Endothelial cell of umbilical vein (primary cell): ENCODE measurements at regions not wholly inside any gene's neighbourhood (a gene's known extent, or its start where the extent isn't known, plus 50 kb on each side); places are given as distances from the start of the nearest gene placed in this dataset.

Experiments used
- BruUV-seq: library from RNA; stranded (reverse); fragments of 400-500 nt; replicated peaks from 2 replicates; lab custom pipeline; 2021; lab: Mats Ljungman, UMichigan
- CTCF ChIA-PET: fragments of 300-600, 350-600 bp; sonication (Branson Sonifier 250); formaldehyde crosslinking; loops from one replicate; lab custom pipeline; 2021; ENCODE audit warnings: antibody characterized with exemption, inconsistent platforms; lab: Charles Lee
- POLR2A ChIA-PET: fragments of 300-600, 350-600 bp; sonication (Branson Sonifier 250); formaldehyde crosslinking; loops from one replicate; lab custom pipeline; 2021; ENCODE audit warnings: antibody characterized with exemption, inconsistent platforms; lab: Charles Lee
- DNase-seq: peaks from one replicate; pipeline ENCODE4 v3.0.0-alpha.2; 2011; ENCODE audit warnings: low read depth, low spot score
- FAIRE-seq: peaks from 2 replicates; lab custom pipeline; 2011; peaks lifted over from hg19 to GRCh38; lab: Jason Lieb, UNC
- H2AFZ ChIP-seq: 2 replicates; pipeline ENCODE4 v1.6.0; 2012; ENCODE audit warnings: low read depth, low read length, control low read depth, inconsistent platforms
- H3K27ac ChIP-seq: 2 replicates; pipeline ENCODE4 v1.5.1; 2011; ENCODE audit warnings: low read depth, mild to moderate bottlenecking, control low read depth, low read length, moderate library complexity; ENCODE audit not compliant: insufficient read depth
- H3K27me3 ChIP-seq, 2 experiments: 2 replicates each; pipeline versions ENCODE4 v1.6.0 to v1.6.1; 2011; ENCODE audit warnings: low read length in 2 of 2, mixed read lengths in 1 of 2; ENCODE audit not compliant: control insufficient read depth in 2 of 2, insufficient read depth in 2 of 2
- H3K36me3 ChIP-seq, 2 experiments: 2 replicates in 1 of 2; 3 replicates in 1 of 2; pipeline ENCODE4 v1.5.1; 2011; ENCODE audit warnings: low read length in 2 of 2, mild to moderate bottlenecking in 1 of 2, moderate library complexity in 1 of 2; ENCODE audit not compliant: control insufficient read depth in 2 of 2, insufficient read depth in 2 of 2; ENCODE audit errors: extremely low read depth in 1 of 2
- H3K4me1 ChIP-seq: 3 replicates; pipeline ENCODE4 v1.5.1; 2011; ENCODE audit warnings: mild to moderate bottlenecking, low read length; ENCODE audit not compliant: control insufficient read depth, insufficient read depth; ENCODE audit errors: extremely low read depth
- H3K4me2 ChIP-seq: 2 replicates; pipeline ENCODE4 v1.6.1; 2011; ENCODE audit warnings: low read length, control low read depth, mixed read lengths; ENCODE audit not compliant: insufficient read depth
- H3K4me3 ChIP-seq, 3 experiments: fragments of 200-600 bp in 1 of 3; sonication (generic), shearing (Covaris generic) in 1 of 3; replicated peaks in 1 of 3; 2 replicates each; pipeline ENCODE4 v1.5.1; 2011 to 2016; ENCODE audit warnings: control low read depth in 3 of 3, low read length in 3 of 3, mild to moderate bottlenecking in 2 of 3, inconsistent platforms in 1 of 3, low read depth in 1 of 3, moderate library complexity in 1 of 3; ENCODE audit not compliant: insufficient read depth in 1 of 3
- H3K79me2 ChIP-seq: 2 replicates; pipeline ENCODE4 v1.6.0; 2012; ENCODE audit warnings: low read length, inconsistent platforms; ENCODE audit not compliant: control insufficient read depth, insufficient read depth
- H3K9ac ChIP-seq: replicated peaks from 2 replicates; pipeline ENCODE3; 2011; ENCODE audit warnings: low read length, control low read depth; ENCODE audit not compliant: insufficient read depth; ENCODE audit errors: extremely low read depth
- H3K9me1 ChIP-seq: replicated peaks from 3 replicates; pipeline ENCODE4 v1.6.0; 2011; ENCODE audit warnings: mild to moderate bottlenecking, low read length; ENCODE audit not compliant: control insufficient read depth, insufficient read depth; ENCODE audit errors: extremely low read depth
- H3K9me3 ChIP-seq: replicated peaks from 2 replicates; pipeline ENCODE4 v1.5.1; 2012; ENCODE audit warnings: low read length, inconsistent platforms; ENCODE audit not compliant: control insufficient read depth, insufficient read depth
- H4K20me1 ChIP-seq: replicated peaks from 2 replicates; pipeline ENCODE3; 2011; ENCODE audit warnings: mild to moderate bottlenecking, low read length; ENCODE audit not compliant: control insufficient read depth, insufficient read depth; ENCODE audit errors: extremely low read depth
- EZH2 ChIP-seq: IDR thresholded peaks from 2 replicates; pipeline ENCODE4 v1.6.1; 2012; ENCODE audit warnings: borderline replicate concordance, low read depth, mild to moderate bottlenecking, moderate library complexity, low read length, inconsistent platforms; ENCODE audit not compliant: severe bottlenecking
- FOS ChIP-seq: IDR thresholded peaks from 2 replicates; pipeline ENCODE4 v1.6.1; 2011; ENCODE audit warnings: mild to moderate bottlenecking, low read length, moderate library complexity, borderline replicate concordance; ENCODE audit not compliant: insufficient read depth
- GATA2 ChIP-seq: IDR thresholded peaks from 2 replicates; pipeline ENCODE4 v1.7.0; 2011; ENCODE audit warnings: low read depth, mild to moderate bottlenecking, moderate library complexity, mixed read lengths, low read length; ENCODE audit not compliant: insufficient read length, insufficient read depth
- MYC ChIP-seq: IDR thresholded peaks from one replicate; pipeline ENCODE4 v1.6.1; 2011; ENCODE audit warnings: mild to moderate bottlenecking, low read depth, low read length
- dilution Hi-C: fragments of 300-500 bp; cut with MboI; formaldehyde crosslinking; loops from one replicate; pipeline ENCODE4 v1.15.0; 2019; ENCODE audit warnings: low sequenced_read_pairs; ENCODE audit not compliant: extremely low pct_ligation_motif_present
- intact Hi-C: fragments of 100-400 bp; cut with micrococcal nuclease; formaldehyde crosslinking; loops from one replicate; pipeline ENCODE4 v1.10.0; 2022
- TF ChIP-seq, protein P1 (sequence below): IDR thresholded peaks from 2 replicates; pipeline ENCODE4 v1.6.1; 2011; ENCODE audit not compliant: insufficient read depth, insufficient read length
- TF ChIP-seq, protein P2 (sequence below), 2 donors: IDR thresholded peaks; 1 replicate in 1 of 2; 2 replicates in 1 of 2; pipeline ENCODE4 v1.5.1; 2011; ENCODE audit warnings: low read length in 2 of 2, mild to moderate bottlenecking in 2 of 2, moderate library complexity in 2 of 2, control low read depth in 1 of 2, inconsistent platforms in 1 of 2, low read depth in 1 of 2; ENCODE audit not compliant: insufficient read depth in 1 of 2; ENCODE audit errors: extremely low read depth in 1 of 2

- Histone ChIP-seq H3K4me3 (no peak overlapping the region), H3K4me1 (no peaks in the 10 kb centered on the region), H3K36me3 (no peaks in the 10 kb centered on the region), H3K79me2 (no peaks in the 10 kb centered on the region), H3K9me3 (no peaks in the 10 kb centered on the region), H4K20me1 (no peaks in the 10 kb centered on the region), H3K27ac (no peak overlapping the region), H2AFZ (no peak overlapping the region), H3K9ac (no peak overlapping the region), H3K27me3 (no peaks in the 10 kb centered on the region), H3K9me1 (no peaks in the 10 kb centered on the region), H3K4me2 (no peak overlapping the region)
- ChIA-PET POLR2A (no interaction called here), CTCF (no interaction called here)
- FAIRE-seq (no peak), DNase-seq (no peak)
- dilution Hi-C loops (no loop called here), intact Hi-C loops (no loop called here)
- TF ChIP-seq FOS, result no peak
- no peak for TF ChIP-seq GATA2
- no peak for TF ChIP-seq EZH2
- TF ChIP-seq MYC, result no peak
- TF ChIP-seq, protein P1, sequence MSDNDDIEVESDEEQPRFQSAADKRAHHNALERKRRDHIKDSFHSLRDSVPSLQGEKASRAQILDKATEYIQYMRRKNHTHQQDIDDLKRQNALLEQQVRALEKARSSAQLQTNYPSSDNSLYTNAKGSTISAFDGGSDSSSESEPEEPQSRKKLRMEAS, result no peak
- TF ChIP-seq, protein P2, sequence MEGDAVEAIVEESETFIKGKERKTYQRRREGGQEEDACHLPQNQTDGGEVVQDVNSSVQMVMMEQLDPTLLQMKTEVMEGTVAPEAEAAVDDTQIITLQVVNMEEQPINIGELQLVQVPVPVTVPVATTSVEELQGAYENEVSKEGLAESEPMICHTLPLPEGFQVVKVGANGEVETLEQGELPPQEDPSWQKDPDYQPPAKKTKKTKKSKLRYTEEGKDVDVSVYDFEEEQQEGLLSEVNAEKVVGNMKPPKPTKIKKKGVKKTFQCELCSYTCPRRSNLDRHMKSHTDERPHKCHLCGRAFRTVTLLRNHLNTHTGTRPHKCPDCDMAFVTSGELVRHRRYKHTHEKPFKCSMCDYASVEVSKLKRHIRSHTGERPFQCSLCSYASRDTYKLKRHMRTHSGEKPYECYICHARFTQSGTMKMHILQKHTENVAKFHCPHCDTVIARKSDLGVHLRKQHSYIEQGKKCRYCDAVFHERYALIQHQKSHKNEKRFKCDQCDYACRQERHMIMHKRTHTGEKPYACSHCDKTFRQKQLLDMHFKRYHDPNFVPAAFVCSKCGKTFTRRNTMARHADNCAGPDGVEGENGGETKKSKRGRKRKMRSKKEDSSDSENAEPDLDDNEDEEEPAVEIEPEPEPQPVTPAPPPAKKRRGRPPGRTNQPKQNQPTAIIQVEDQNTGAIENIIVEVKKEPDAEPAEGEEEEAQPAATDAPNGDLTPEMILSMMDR (IDR thresholded peaks at IDR 0.05; ENCODE audit: extremely low read depth in 1 of 2, insufficient read depth in 1 of 2, low read depth in 1 of 2, low read length in 2 of 2), result no peak
- no TSS peak for BruUV-seq
These were observed 751.1 kb downstream of the TLR4 start for GRCh38 chr9:118455259-118455658.
